Spleen (tissue), 11 donors: ENCODE measurements at regions not wholly inside any gene's neighbourhood (a gene's known extent, or its start where the extent isn't known, plus 50 kb on each side); places are given as distances from the start of the nearest gene placed in this dataset.
A peak's percentile ranks its signal among the peaks of the same experiment; 100 is the strongest.

Experiments used
- DNase-seq: peaks from one replicate; pipeline ENCODE4 v3.0.0-alpha.2; 2020
- H3K27ac ChIP-seq, 8 donors: fragments of 200-600 bp; sonication (generic) in 7 of 8; 1 replicate in 4 of 8; 2 replicates in 4 of 8; pipeline versions ENCODE4 v1.5.0 to v1.8.0; 2016 to 2021; ENCODE audit warnings: inconsistent platforms in 4 of 8, mild to moderate bottlenecking in 4 of 8, moderate library complexity in 1 of 8
- H3K27me3 ChIP-seq, 7 donors: fragments of 200-600 bp; sonication (generic) in 6 of 7; replicated peaks in 1 of 7; 1 replicate in 4 of 7; 2 replicates in 3 of 7; pipeline versions ENCODE4 v1.5.0 to v1.8.0; 2016 to 2021; ENCODE audit warnings: inconsistent platforms in 3 of 7, mild to moderate bottlenecking in 1 of 7
- H3K36me3 ChIP-seq, 6 donors: fragments of 200-600 bp; sonication (generic) in 5 of 6; 1 replicate in 4 of 6; 2 replicates in 2 of 6; pipeline versions ENCODE4 v1.5.0 to v1.8.0; 2016 to 2021; ENCODE audit warnings: inconsistent platforms in 2 of 6
- H3K4me1 ChIP-seq, 6 donors: fragments of 200-600 bp; sonication (generic) in 5 of 6; 1 replicate in 3 of 6; 2 replicates in 3 of 6; pipeline versions ENCODE4 v1.5.0 to v1.8.0; 2016 to 2021; ENCODE audit warnings: inconsistent platforms in 3 of 6
- H3K4me3 ChIP-seq, 8 donors: fragments of 200-600 bp; sonication (generic) in 7 of 8; 1 replicate in 4 of 8; 2 replicates in 4 of 8; pipeline versions ENCODE4 v1.5.0 to v1.8.0; 2016 to 2021; ENCODE audit warnings: inconsistent platforms in 4 of 8, mild to moderate bottlenecking in 4 of 8, moderate library complexity in 2 of 8
- H3K9me3 ChIP-seq, 8 donors: fragments of 200-600 bp; sonication (generic) in 7 of 8; 1 replicate in 4 of 8; 2 replicates in 4 of 8; pipeline versions ENCODE4 v1.5.0 to v1.8.0; 2016 to 2021; ENCODE audit warnings: inconsistent platforms in 4 of 8
- POLR2A ChIP-seq, 3 donors: fragments of 450-650 bp; IDR thresholded peaks; one replicate each; pipeline ENCODE4 v1.5.1; 2017; ENCODE audit warnings: antibody characterized with exemption in 3 of 3, mild to moderate bottlenecking in 1 of 3
- POLR2AphosphoS5 ChIP-seq, 3 donors: sonication (generic); formaldehyde crosslinking; IDR thresholded peaks; one replicate each; pipeline ENCODE4 v1.5.1; 2017; ENCODE audit warnings: antibody characterized with exemption in 3 of 3
- WGBS, 5 donors: extraction: QIAGEN DNeasy Blood & Tissue Kit in 3 of 5; methylation state at CpG; one replicate each; pipeline versions ENCODE4 v1.1.5 to v1.1.7; 2013 to 2018; 5-methylcytosine and 5-hydroxymethylcytosine counted together
- intact Hi-C: fragments of 100-400 bp; cut with DNase I; formaldehyde crosslinking; loops from one replicate; pipeline ENCODE4 v1.15.0; 2023; ENCODE audit warnings: low total_unique reads
- TF ChIP-seq, protein P1 (sequence below), 11 experiments: fragments of 200-600 bp in 7 of 11; fragments of 450-650 bp in 4 of 11; sonication (generic) in 4 of 11; IDR thresholded peaks in 8 of 11; conservative IDR thresholded peaks in 3 of 11; 1 replicate in 7 of 11; 2 replicates in 4 of 11; pipeline versions ENCODE4 v1.4.0 to v1.8.0; 2016 to 2021; ENCODE audit warnings: antibody characterized with exemption in 11 of 11, inconsistent platforms in 4 of 11, mild to moderate bottlenecking in 1 of 11
- donor health status: healthy with polysubstance abuse.
- donor health status: DM: no; HTN: no; CAD: no; lungs with moderate emphysema.
- donor health status: DM: no; HTN: no; CAD: no.
- donor health status: Bipolar disorder and iron deficiency.
- donor health status: healthy.
- donor health status: DM: no; HTN: no; CAD: no.
- donor health status: DM: yes; HTN: yes; CAD: no.

DNA sequence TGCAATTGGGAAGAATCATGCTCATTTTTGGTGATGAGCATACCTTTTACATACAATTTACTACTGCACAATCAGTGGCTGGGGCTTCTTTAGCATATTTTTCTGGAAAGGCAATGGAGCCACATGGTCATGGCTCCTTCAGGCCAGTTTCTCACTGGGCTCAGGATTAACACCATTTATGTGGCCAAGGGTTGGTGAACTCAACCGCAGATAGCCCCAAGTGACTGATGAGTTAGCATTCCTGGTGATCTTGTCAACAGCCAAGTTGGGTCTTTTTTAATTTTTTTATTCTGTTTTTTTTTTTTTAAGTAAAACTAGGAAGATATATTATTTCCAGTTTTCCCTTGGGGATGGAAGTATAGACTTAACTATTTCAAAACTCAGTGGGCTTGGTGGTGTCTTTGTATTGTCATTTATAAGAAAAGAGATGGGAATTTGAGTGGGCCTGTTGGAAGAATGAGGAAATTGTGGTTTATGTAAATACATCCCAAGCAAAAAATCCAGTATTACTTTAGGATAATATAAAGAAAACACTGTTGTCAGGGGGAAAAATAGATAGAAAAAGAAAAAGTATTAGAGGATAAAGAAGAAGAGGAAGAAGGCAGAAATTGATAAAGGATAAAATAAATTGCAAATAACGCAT is 397.4 kb downstream of the MAFB start:
- TF ChIP-seq, protein P1, sequence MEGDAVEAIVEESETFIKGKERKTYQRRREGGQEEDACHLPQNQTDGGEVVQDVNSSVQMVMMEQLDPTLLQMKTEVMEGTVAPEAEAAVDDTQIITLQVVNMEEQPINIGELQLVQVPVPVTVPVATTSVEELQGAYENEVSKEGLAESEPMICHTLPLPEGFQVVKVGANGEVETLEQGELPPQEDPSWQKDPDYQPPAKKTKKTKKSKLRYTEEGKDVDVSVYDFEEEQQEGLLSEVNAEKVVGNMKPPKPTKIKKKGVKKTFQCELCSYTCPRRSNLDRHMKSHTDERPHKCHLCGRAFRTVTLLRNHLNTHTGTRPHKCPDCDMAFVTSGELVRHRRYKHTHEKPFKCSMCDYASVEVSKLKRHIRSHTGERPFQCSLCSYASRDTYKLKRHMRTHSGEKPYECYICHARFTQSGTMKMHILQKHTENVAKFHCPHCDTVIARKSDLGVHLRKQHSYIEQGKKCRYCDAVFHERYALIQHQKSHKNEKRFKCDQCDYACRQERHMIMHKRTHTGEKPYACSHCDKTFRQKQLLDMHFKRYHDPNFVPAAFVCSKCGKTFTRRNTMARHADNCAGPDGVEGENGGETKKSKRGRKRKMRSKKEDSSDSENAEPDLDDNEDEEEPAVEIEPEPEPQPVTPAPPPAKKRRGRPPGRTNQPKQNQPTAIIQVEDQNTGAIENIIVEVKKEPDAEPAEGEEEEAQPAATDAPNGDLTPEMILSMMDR (IDR thresholded peaks at IDR 0.05 in 8 of 11, conservative IDR thresholded peaks at IDR 0.05 in 3 of 11), result no peak
- TF ChIP-seq POLR2AphosphoS5 (IDR thresholded peaks at IDR 0.05) (no peak), POLR2A (IDR thresholded peaks at IDR 0.05) (no peak)
- Histone ChIP-seq H3K27me3 (no peaks in the 10 kb centered on the region), H3K9me3 (peaks cover 0 to 4% (median under 1%) of the 10 kb centered on the region in 8 donors), H3K4me1 (no peaks in the 10 kb centered on the region), H3K4me3 (no peak overlapping the region), H3K27ac (no peak overlapping the region), H3K36me3 (no peaks in the 10 kb centered on the region)
- DNase-seq, result no peak
- 89 to 100% (median 94%) methylated on average over 2 of the region's 2 CpGs for WGBS, 5 donors
- intact Hi-C loops, result no loop called here

DNA sequence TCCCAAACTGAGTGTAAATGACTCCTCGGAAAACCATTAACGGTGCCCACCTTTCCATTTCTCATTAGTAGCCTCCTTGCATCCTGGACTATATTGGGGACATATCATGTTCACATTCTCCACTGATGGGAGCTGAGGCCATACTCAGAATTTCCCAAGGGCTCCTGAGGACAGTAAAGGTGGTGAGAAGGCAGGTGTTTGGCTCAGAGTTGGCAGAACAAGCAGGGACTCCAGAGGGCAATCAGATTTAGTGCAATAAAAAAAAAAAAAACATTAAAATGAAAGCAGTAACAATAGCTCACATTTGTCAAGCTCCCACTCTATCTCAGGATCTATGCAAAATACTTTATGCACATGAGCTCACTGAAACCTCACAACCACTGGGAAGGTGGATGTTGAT is 401.4 kb downstream of the MAFB start:
- Histone ChIP-seq H3K4me3 (no peak overlapping the region), H3K36me3 (no peaks in the 10 kb centered on the region), H3K27me3 (no peaks in the 10 kb centered on the region), H3K27ac (no peak overlapping the region), H3K9me3 (no peaks in the 10 kb centered on the region), H3K4me1 (no peaks in the 10 kb centered on the region)
- TF ChIP-seq POLR2AphosphoS5 (IDR thresholded peaks at IDR 0.05) (no peak), POLR2A (IDR thresholded peaks at IDR 0.05) (no peak)
- TF ChIP-seq, protein P1 (IDR thresholded peaks at IDR 0.05 in 8 of 11, conservative IDR thresholded peaks at IDR 0.05 in 3 of 11), result no peak
- no peak for DNase-seq
- intact Hi-C loops, result no loop called here
- WGBS, 5 donors, result 90 to 100% (median 97%) methylated on average over 2 of the region's 2 CpGs

DNA sequence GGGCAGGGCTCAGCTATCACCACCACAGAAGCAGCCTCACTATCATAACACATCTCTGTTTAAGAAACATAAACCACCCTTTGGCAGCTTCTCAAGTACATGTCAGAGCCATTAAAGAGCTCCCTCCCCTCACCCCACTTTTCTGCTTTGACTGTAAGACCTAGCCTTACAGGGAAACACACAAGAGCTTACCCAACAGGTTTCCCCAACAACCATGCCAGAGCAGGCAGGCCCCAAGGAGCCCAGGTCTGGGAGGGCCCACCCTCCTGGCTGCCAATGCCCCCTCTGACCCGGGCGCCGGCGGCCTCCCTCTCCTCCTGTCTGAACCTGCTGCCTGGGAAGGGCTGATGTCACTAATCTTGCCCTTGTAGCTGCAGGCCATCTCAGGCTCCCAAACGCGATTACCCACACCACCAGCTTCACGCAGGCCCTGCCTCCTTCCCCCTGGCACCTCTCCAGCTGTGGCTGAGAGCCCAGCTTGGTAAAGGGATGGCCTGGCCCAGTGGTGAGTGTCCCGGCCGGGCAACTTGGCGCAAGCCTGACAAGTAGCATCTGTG is 402.0 kb downstream of the MAFB start:
- Histone ChIP-seq H3K4me3 (no peak overlapping the region), H3K27ac (no peak overlapping the region), H3K9me3 (no peaks in the 10 kb centered on the region), H3K4me1 (no peaks in the 10 kb centered on the region), H3K27me3 (no peaks in the 10 kb centered on the region), H3K36me3 (no peaks in the 10 kb centered on the region)
- 74 to 85% (median 81%) methylated on average over 9 to 10 of the region's 10 CpGs for WGBS, 5 donors
- TF ChIP-seq POLR2AphosphoS5 (IDR thresholded peaks at IDR 0.05), result no peak
- TF ChIP-seq, protein P1 (IDR thresholded peaks at IDR 0.05 in 8 of 11, conservative IDR thresholded peaks at IDR 0.05 in 3 of 11), result no peak
- no peak for TF ChIP-seq POLR2A (IDR thresholded peaks at IDR 0.05)
- DNase-seq, result peak; percentile 68
- intact Hi-C loops, result no loop called here

DNA sequence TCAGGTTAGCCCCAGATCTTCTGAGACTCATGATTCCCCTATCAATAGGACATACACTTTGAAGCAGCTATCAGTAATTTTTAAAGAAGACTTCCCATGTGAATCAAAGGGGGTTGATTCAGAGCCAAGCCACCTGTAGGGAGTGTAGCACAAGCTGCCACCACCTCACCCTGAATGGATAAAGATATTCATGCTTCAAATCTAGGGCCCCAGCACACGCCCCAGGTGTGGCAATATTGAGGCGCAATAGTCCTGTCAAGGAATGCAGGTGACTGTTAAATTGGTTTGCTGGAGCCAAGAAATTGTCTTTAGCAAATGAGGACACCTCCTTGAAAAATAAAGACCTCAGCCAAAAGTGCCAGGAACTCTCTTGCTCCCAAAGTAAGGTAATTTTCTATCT is 404.4 kb downstream of the MAFB start:
- TF ChIP-seq, protein P1 (IDR thresholded peaks at IDR 0.05 in 8 of 11, conservative IDR thresholded peaks at IDR 0.05 in 3 of 11), result no peak
- TF ChIP-seq POLR2AphosphoS5 (IDR thresholded peaks at IDR 0.05), result no peak
- TF ChIP-seq POLR2A (IDR thresholded peaks at IDR 0.05), result no peak
- 86 to 90% (median 86%) methylated on average over 2 of the region's 2 CpGs for WGBS, 5 donors
- H3K4me1 ChIP-seq, result peaks cover 0 to 5% (median 0%) of the 10 kb centered on the region in 6 donors

More for the DNA sequence above, 404.4 kb downstream of the MAFB start:
- Histone ChIP-seq H3K27ac (no peak overlapping the region), H3K36me3 (no peaks in the 10 kb centered on the region), H3K4me3 (no peak overlapping the region), H3K9me3 (no peaks in the 10 kb centered on the region), H3K27me3 (no peaks in the 10 kb centered on the region)
- intact Hi-C loops, result no loop called here
- DNase-seq, result no peak
